ENCODE measurements at regions not wholly inside any gene's neighbourhood (a gene's known extent, or its start where the extent isn't known, plus 50 kb on each side); places are given as distances from the start of the nearest gene placed in this dataset.

DNA sequence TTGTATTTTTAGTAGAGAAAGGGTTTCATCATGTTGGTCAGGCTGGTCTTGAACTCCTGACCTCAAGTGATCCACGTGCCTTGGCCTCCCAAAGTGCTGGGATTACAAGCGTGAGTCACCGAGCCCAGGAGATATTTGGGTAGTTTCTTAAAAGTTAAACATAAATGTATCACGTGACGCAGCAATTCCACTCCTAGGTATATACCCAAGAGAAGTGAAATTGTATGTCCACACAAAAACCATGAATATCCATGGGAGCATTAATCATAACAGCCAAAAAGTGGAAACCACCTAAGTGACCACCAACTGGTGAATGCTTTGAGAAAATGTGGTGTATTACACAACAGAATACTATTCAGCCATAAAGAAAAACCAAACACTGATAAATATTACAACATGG, 164.8 kb downstream of the MRPL14 start:
- no peaks in the 10 kb centered on the region for H3K36me3 Mint-ChIP-seq (ENCODE audit: low read depth)
- ATAC-seq (no peak), DNase-seq (no peak)
- no peaks in the 10 kb centered on the region for H3K9me3 Mint-ChIP-seq
- H3K27ac Mint-ChIP-seq = no peak overlapping the region
- no peak overlapping the region for H3K4me3 Mint-ChIP-seq
- no peaks in the 10 kb centered on the region for H3K4me1 Mint-ChIP-seq
- H3K27me3 Mint-ChIP-seq = peaks cover 21% of the 10 kb centered on the region

DNA sequence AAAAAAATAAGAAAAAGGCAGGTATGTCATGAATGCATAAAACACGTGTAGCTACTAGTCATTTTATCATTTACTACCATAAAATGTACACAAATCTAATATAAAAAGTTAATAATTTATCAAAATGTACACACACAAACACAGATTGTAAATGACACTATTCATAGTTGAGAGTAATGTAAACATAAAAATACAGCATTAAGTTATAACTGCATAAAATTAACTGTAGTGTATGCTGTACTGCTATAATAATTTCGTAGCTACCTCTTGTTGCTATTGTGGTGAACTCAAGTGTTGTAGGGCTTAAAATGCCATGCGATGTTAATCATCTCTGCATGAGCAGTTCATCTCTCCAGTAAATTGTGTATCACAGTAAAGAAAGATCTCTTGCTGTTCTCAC, 170.0 kb downstream of the MRPL14 start:
- no peak overlapping the region for H3K4me3 Mint-ChIP-seq
- H3K9me3 Mint-ChIP-seq = peaks cover 8% of the 10 kb centered on the region
- H3K36me3 Mint-ChIP-seq (ENCODE audit: low read depth) = no peaks in the 10 kb centered on the region
- DNase-seq (no peak), ATAC-seq (no peak)
- peaks cover 28% of the 10 kb centered on the region for H3K27me3 Mint-ChIP-seq
- no peak overlapping the region for H3K27ac Mint-ChIP-seq
- no peaks in the 10 kb centered on the region for H3K4me1 Mint-ChIP-seq

DNA sequence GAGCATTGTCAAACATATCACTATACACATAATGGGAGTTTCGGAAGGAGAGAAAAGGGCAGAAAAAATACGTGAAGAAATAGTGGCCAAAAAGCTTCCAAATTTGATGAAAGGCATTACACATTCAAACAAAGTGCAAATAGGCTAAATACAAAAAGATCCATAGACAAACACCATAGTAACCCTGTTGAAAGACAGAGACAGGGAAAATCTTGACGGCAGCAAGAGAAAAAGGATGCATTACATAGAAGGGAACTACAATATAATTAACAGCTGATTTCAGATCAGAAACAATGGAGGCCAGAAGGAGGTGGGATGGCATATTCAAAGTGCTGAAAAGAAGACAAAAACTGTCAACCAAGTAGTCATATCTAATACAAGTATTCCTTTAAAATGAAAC, 170.8 kb downstream of the MRPL14 start:
- ATAC-seq (no peak), DNase-seq (no peak)
- Mint-ChIP-seq H3K36me3 (ENCODE audit: low read depth) (no peaks in the 10 kb centered on the region), H3K27me3 (peaks cover 23% of the 10 kb centered on the region), H3K9me3 (peaks cover 8% of the 10 kb centered on the region), H3K4me1 (no peaks in the 10 kb centered on the region), H3K27ac (no peak overlapping the region), H3K4me3 (no peak overlapping the region)

- Mint-ChIP-seq H3K27me3 (peaks cover 22% of the 10 kb centered on the region), H3K27ac (no peak overlapping the region), H3K9me3 (peaks cover 8% of the 10 kb centered on the region), H3K4me3 (no peak overlapping the region), H3K4me1 (no peaks in the 10 kb centered on the region), H3K36me3 (ENCODE audit: low read depth) (no peaks in the 10 kb centered on the region)
- ATAC-seq = peak; percentile 5
- DNase-seq = no peak
Measured at GRCh38 chr6:43954311-43955131, 172.7 kb downstream of the MRPL14 start.

DNA sequence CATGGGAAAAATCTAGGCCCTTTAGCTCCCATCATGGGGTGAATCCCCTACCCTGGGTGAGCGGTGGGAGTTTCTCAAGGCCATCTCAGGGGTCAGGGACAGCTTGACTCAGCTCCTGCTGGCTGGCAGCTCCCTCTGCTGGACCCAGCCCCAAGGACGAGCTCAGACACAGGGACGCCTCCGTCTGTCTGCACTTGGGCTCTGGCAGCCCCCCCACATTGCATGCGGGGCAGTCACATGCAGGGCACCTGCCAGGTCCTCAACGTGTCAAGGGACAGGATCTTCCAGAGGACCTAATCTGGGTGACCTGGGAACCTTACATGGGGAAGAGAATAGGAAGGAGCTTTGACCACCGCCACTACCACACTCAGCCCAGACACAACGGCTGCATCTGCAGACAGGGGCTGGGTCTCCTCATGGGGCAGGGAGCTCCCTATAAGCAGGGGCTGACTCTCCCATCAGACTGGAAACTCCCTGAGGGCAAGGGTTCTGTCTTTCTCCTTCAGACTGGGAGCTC, 173.4 kb downstream of the MRPL14 start:
- Mint-ChIP-seq H3K4me1 (no peaks in the 10 kb centered on the region), H3K4me3 (no peak overlapping the region), H3K9me3 (peaks cover 8% of the 10 kb centered on the region), H3K27ac (no peak overlapping the region), H3K36me3 (ENCODE audit: low read depth) (no peaks in the 10 kb centered on the region), H3K27me3 (peaks cover 22% of the 10 kb centered on the region)
- DNase-seq (no peak), ATAC-seq (no peak)

DNA sequence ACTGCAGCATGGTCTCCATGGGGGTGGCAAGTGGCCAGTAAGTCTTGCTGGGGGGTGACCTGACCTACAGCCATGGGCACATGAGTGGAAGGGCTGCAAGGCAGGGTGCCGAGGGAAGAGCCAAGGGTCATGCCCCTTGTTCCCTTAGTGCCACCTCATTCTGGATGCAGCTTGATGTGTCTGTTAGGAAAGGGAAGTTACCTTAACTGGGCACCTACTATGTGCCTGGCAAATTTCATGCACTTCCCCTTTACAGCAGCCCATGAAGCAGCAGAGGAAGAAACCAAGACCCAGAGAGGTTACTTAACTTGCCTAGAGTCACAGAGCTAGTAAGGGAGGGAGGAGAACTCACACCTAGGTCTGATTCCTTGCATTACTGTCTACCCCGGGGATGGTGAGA, 174.0 kb downstream of the MRPL14 start:
- Mint-ChIP-seq H3K4me3 (no peak overlapping the region), H3K4me1 (no peaks in the 10 kb centered on the region), H3K9me3 (peaks cover 8% of the 10 kb centered on the region), H3K36me3 (ENCODE audit: low read depth) (no peaks in the 10 kb centered on the region), H3K27ac (no peak overlapping the region), H3K27me3 (peaks cover 22% of the 10 kb centered on the region)
- ATAC-seq (no peak), DNase-seq (no peak)

DNA sequence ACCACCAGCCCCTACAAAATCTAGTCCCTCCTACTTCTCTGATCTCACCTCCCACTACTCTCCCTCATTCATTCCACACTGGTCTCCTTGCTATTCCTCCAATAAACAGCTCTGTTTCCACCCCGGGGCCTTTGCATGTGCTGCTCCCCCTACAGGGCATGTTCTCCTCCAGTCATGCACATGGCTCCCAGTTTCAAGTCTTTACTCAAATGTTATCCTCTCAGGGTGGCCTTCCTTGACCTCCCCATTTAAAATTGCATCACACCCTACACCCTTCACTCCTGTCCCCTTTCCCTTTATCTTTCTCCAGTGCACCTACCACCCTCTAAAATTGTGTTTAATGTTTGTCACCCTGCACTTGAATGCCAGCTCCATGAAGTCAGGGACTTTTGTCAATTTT, 174.5 kb downstream of the MRPL14 start:
- no peak for DNase-seq
- peaks cover 8% of the 10 kb centered on the region for H3K9me3 Mint-ChIP-seq
- H3K4me1 Mint-ChIP-seq = no peaks in the 10 kb centered on the region
- no peak for ATAC-seq
- no peaks in the 10 kb centered on the region for H3K36me3 Mint-ChIP-seq (ENCODE audit: low read depth)
- H3K4me3 Mint-ChIP-seq = no peak overlapping the region
- H3K27me3 Mint-ChIP-seq = peaks cover 18% of the 10 kb centered on the region
- no peak overlapping the region for H3K27ac Mint-ChIP-seq

DNA sequence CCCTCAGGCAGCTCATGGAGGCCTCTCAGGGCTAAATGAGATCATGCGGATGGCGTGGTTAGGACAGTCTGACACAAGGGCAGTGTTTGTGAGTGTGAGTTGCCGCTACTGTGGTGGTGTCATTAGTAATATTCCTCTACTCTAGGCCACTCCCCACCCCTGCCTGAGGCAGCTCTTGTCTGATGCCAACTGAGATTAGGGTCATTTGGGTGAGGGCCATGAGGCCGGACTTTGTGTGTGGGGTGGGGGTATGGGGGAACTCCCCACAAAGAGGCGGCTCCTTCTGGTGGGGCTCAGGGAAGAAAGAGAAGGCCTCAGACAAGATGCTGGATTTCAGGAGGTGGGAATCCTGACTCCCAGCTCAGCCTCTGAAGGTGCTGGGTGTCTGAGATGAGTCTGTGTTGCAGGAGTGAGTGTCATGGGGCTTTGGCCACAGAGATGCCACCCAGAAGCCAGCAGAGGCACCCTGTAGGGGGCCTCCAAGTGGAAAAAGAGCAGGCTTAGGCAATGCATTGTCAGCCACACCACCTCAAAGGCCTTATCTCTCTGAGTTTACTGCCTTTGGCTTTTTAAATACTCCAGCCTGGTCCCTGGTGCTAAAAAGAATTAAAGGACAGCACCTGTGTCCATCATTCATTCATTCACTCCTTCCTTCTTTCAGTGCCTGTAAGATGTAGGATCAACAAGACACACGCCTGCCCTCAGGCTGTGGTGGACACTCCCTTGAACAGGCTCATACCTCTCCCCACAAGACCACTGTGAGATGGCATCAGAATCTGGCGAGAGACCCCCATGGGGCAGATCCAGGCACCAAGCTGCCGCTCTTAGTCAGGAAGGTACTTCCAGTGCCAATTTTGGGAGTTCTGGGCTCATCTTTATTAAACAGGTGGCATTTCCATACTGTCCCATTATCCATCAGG, 175.2 kb downstream of the MRPL14 start:
- H3K4me1 Mint-ChIP-seq = no peaks in the 10 kb centered on the region
- H3K4me3 Mint-ChIP-seq = no peak overlapping the region
- peaks cover 10% of the 10 kb centered on the region for H3K9me3 Mint-ChIP-seq
- peaks cover 14% of the 10 kb centered on the region for H3K27me3 Mint-ChIP-seq
- ATAC-seq (no peak), DNase-seq (no peak)
- H3K27ac Mint-ChIP-seq = no peak overlapping the region
- no peaks in the 10 kb centered on the region for H3K36me3 Mint-ChIP-seq (ENCODE audit: low read depth)

- ATAC-seq = peak; percentile 39
- H3K27me3 Mint-ChIP-seq = peaks cover 8% of the 10 kb centered on the region
- no peak overlapping the region for H3K27ac Mint-ChIP-seq
- H3K36me3 Mint-ChIP-seq (ENCODE audit: low read depth) = no peaks in the 10 kb centered on the region
- peaks cover 12% of the 10 kb centered on the region for H3K9me3 Mint-ChIP-seq
- H3K4me3 Mint-ChIP-seq = no peak overlapping the region
- DNase-seq = peak; percentile 16
- no peaks in the 10 kb centered on the region for H3K4me1 Mint-ChIP-seq
Measured at GRCh38 chr6:43951063-43951755, 176.0 kb downstream of the MRPL14 start.

- Mint-ChIP-seq H3K36me3 (ENCODE audit: low read depth) (no peaks in the 10 kb centered on the region), H3K27ac (no peak overlapping the region), H3K27me3 (peaks cover 4% of the 10 kb centered on the region), H3K9me3 (peaks cover 15% of the 10 kb centered on the region), H3K4me1 (no peaks in the 10 kb centered on the region), H3K4me3 (no peak overlapping the region)
- DNase-seq (no peak), ATAC-seq (no peak)
Measured at GRCh38 chr6:43950731-43951062, 176.6 kb downstream of the MRPL14 start.

DNA sequence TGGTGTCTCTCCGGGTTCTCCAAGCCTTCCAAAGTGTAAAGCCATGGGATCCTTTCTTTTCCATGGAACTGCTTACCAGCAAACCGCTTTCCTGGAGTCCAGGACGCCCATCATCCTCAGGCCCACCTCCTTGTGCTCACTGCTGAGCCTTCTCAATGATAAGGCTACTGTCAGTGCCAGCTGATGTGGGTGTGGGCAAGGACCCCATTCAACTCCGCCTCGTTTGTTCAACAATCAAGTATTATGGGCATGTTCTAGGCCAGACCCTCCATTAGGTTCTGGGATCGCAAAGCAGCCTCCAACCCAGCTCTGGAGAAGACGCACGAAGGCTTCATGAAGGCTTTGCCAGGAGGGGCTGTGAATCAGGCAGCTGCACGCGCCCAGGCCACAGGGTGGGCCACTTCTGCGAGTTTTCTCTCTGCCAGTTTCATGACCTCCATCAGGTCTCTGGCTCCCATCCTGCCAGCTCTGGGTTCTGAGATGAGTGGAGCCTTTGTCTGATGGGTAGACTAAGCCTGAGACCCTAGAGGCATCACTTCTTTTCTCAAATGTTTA, 177.1 kb downstream of the MRPL14 start:
- no peak for ATAC-seq
- Mint-ChIP-seq H3K9me3 (peaks cover 21% of the 10 kb centered on the region), H3K27ac (no peak overlapping the region), H3K27me3 (peaks cover 2% of the 10 kb centered on the region), H3K36me3 (ENCODE audit: low read depth) (no peaks in the 10 kb centered on the region), H3K4me3 (no peak overlapping the region), H3K4me1 (no peaks in the 10 kb centered on the region)
- DNase-seq = no peak

GRCh38 chr6:43949551-43949991, 177.7 kb downstream of the MRPL14 start:
- no peaks in the 10 kb centered on the region for H3K4me1 Mint-ChIP-seq
- H3K27ac Mint-ChIP-seq = no peak overlapping the region
- ATAC-seq (no peak), DNase-seq (no peak)
- H3K4me3 Mint-ChIP-seq = no peak overlapping the region
- H3K9me3 Mint-ChIP-seq = peaks cover 22% of the 10 kb centered on the region
- peaks cover 2% of the 10 kb centered on the region for H3K27me3 Mint-ChIP-seq
- no peaks in the 10 kb centered on the region for H3K36me3 Mint-ChIP-seq (ENCODE audit: low read depth)

DNA sequence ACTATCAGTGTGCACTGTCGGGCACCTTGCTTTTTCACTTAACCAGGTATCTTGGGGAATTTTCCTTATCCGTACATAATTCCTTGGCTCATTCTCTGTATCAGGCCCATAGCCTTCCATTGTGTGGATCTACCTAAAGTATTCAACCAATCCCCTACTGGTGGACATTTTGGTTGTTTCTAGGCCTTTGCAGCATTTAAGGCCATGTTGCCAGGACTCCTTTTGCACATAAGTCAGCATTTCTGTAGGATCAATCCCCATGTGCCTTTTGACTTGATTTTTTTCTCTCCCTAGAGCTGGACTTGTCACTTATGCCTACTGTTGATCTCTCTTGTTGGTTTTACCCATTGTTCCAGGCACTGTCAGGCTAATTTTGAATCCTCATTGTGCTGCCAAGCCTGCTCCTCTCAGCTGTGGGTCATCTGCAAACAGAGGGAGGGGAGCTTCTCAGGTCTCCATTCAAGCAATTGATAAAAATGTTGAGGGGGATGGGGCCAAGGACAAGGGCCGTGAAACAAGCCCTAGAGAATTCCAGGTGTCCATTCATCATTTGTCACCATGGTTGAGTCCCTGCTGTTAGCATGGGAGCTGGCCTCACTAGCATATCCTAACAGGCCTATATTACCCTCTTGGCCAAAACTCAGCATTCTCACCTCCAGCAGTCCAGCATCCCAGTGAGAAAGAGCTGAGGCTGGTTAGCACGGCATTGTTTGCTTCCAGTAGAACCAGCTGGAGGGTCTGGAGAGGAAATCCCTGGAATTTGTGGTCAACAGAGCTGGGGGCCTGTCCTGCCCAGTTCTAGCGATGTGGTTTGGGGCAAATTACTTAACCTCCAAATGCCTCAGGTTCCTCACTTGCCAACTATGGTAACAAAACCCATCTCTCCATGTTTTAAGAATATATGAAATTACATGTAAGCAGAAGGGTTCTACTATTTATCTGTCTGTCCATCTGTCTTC, 178.4 kb downstream of the MRPL14 start:
- Mint-ChIP-seq H3K36me3 (ENCODE audit: low read depth) (no peaks in the 10 kb centered on the region), H3K9me3 (peaks cover 25% of the 10 kb centered on the region), H3K4me3 (no peak overlapping the region), H3K4me1 (no peaks in the 10 kb centered on the region), H3K27me3 (peaks cover 2% of the 10 kb centered on the region), H3K27ac (no peak overlapping the region)
- ATAC-seq = no peak
- no peak for DNase-seq
